ENCODE measurements at regions not wholly inside any gene's neighbourhood (a gene's known extent, or its start where the extent isn't known, plus 50 kb on each side); places are given as distances from the start of the nearest gene placed in this dataset.

GRCh38 chr16:87138316-87138715 is 178.9 kb downstream of the C16orf95 start:
- DNase-seq (ENCODE audit: low read depth) = no peak
- FAIRE-seq = no peak
- H3K36me3 ChIP-seq (ENCODE audit: control insufficient read depth, insufficient read depth, low read length) = no peaks in the 10 kb centered on the region
- TF ChIP-seq, protein P1, sequence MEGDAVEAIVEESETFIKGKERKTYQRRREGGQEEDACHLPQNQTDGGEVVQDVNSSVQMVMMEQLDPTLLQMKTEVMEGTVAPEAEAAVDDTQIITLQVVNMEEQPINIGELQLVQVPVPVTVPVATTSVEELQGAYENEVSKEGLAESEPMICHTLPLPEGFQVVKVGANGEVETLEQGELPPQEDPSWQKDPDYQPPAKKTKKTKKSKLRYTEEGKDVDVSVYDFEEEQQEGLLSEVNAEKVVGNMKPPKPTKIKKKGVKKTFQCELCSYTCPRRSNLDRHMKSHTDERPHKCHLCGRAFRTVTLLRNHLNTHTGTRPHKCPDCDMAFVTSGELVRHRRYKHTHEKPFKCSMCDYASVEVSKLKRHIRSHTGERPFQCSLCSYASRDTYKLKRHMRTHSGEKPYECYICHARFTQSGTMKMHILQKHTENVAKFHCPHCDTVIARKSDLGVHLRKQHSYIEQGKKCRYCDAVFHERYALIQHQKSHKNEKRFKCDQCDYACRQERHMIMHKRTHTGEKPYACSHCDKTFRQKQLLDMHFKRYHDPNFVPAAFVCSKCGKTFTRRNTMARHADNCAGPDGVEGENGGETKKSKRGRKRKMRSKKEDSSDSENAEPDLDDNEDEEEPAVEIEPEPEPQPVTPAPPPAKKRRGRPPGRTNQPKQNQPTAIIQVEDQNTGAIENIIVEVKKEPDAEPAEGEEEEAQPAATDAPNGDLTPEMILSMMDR (IDR thresholded peaks at IDR 0.05; ENCODE audit: insufficient read depth, low read length, severe bottlenecking) = no peak
- H3K27me3 ChIP-seq (ENCODE audit: control insufficient read depth, insufficient read depth, low read length) = no peaks in the 10 kb centered on the region
- H3K4me3 ChIP-seq (ENCODE audit: low read depth, low read length) = no peak overlapping the region

DNA sequence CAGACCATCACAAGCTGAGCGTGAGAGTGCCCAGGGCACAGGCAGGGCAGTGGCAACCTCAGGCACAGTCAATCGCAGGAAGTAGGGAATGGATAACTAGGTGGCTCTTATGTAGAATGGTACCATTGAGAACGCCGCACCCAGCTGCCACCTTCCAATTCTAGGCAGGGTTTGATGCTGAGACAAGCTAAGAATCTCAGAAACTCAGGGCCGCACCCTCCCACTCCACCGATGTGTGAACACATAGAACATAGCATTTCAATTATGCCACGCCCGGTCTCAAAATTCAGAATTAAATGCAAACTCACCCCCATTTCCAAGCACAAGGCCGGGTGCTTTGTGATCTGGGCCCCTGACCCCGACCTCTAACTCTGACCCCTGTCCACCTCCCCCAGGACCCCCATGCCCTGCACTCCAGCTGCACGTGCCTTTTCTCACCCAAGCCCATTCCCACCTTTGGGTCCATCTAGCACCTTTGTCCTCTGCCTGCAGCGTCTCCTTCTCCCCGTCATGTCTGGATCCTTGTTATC is 178.4 kb downstream of the C16orf95 start:
- no peak for FAIRE-seq
- TF ChIP-seq, protein P1 (IDR thresholded peaks at IDR 0.05; ENCODE audit: insufficient read depth, low read length, severe bottlenecking) = no peak
- Histone ChIP-seq H3K36me3 (ENCODE audit: control insufficient read depth, insufficient read depth, low read length) (no peaks in the 10 kb centered on the region), H3K27me3 (ENCODE audit: control insufficient read depth, insufficient read depth, low read length) (no peaks in the 10 kb centered on the region), H3K4me3 (ENCODE audit: low read depth, low read length) (no peak overlapping the region)
- DNase-seq (ENCODE audit: low read depth) = no peak

GRCh38 chr16:87140211-87141200 is 176.7 kb downstream of the C16orf95 start:
- TF ChIP-seq, protein P1 (IDR thresholded peaks at IDR 0.05; ENCODE audit: insufficient read depth, low read length, severe bottlenecking) = no peak
- no peak overlapping the region for H3K4me3 ChIP-seq (ENCODE audit: low read depth, low read length)
- no peak for DNase-seq (ENCODE audit: low read depth)
- no peak for FAIRE-seq
- H3K36me3 ChIP-seq (ENCODE audit: control insufficient read depth, insufficient read depth, low read length) = no peaks in the 10 kb centered on the region
- H3K27me3 ChIP-seq (ENCODE audit: control insufficient read depth, insufficient read depth, low read length) = no peaks in the 10 kb centered on the region

DNA sequence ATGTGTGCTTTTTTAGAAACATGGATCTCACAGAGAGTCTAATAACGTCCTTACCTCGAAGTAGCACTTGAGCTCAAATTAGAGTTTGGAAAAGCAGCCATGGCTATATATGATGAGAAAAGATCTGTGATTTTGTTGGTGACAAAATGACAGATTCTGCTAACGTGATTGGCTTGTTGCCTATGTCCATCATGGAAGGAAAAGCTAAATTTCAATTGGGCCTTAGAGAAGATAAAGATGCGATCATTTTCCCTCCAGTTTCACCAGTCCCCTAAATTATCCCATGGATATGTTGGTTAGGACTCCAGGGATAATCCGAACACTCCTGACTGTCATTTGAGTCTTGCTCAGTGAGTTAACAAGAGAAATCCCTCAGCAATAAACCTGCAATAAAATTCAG is 175.8 kb downstream of the C16orf95 start:
- no peak for FAIRE-seq

DNA sequence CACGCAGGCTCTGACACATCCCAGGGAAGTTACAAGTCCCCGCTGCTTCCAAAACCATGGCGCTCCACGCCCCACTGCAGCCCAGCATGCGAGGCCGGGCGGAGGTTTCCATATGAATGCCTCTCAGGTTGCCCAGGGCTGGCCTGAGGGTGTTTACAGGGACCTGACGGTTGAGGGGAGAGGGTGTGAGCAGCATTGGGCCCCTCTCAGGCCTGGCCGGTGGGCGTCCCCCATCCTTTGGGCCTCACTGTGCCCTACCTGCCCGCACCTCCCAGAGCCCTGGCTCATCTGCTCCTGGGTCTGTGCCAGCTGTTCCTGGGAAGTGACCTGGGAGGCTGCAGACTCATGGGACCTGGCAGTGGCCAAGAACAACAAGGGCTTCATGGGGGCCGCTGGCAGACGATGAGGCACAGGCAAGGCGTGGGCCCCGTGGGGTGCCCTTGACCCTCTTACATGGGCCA is 173.5 kb downstream of the C16orf95 start:
- Histone ChIP-seq H3K36me3 (ENCODE audit: control insufficient read depth, insufficient read depth, low read length) (no peaks in the 10 kb centered on the region), H3K27me3 (ENCODE audit: control insufficient read depth, insufficient read depth, low read length) (no peaks in the 10 kb centered on the region), H3K4me3 (ENCODE audit: low read depth, low read length) (no peak overlapping the region)
- TF ChIP-seq, protein P1 (IDR thresholded peaks at IDR 0.05; ENCODE audit: insufficient read depth, low read length, severe bottlenecking) = no peak
- DNase-seq (ENCODE audit: low read depth) = no peak
- no peak for FAIRE-seq

More for the DNA sequence above, 175.8 kb downstream of the C16orf95 start:
- DNase-seq (ENCODE audit: low read depth) = no peak
- H3K4me3 ChIP-seq (ENCODE audit: low read depth, low read length) = no peak overlapping the region
- TF ChIP-seq, protein P1 (IDR thresholded peaks at IDR 0.05; ENCODE audit: insufficient read depth, low read length, severe bottlenecking) = no peak
- no peaks in the 10 kb centered on the region for H3K27me3 ChIP-seq (ENCODE audit: control insufficient read depth, insufficient read depth, low read length)
- no peaks in the 10 kb centered on the region for H3K36me3 ChIP-seq (ENCODE audit: control insufficient read depth, insufficient read depth, low read length)

Data from bronchial epithelial cell (primary cell).